ENCODE measurements at regions not wholly inside any gene's neighbourhood (a gene's known extent, or its start where the extent isn't known, plus 50 kb on each side); places are given as distances from the start of the nearest gene placed in this dataset. TPM values are rescaled to one million over a fixed set of nuclear protein-coding genes. Genes with fewer than 3 reads are reported as not detected.
"Not testable (repeated sequence)": the region's sequence is repeated elsewhere in the genome, so short reads cannot be mapped to it uniquely, and the experiment has no call there.

- peak; percentile 5 for DNase-seq (ENCODE audit: low read depth)
These were observed 69.6 kb downstream of the SERTM2 start for GRCh38 chrX:111581086-111581485.

GRCh38 chrX:111585337-111585736, 73.9 kb downstream of the SERTM2 start:
- DNase-seq (ENCODE audit: low read depth) = no peak

GRCh38 chrX:111594348-111594877, 83.0 kb downstream of the SERTM2 start:
- DNase-seq (ENCODE audit: low read depth) = not testable (repeated sequence)

- no peak for DNase-seq (ENCODE audit: low read depth)
These were observed 83.0 kb upstream of the ALG13 start for GRCh38 chrX:111597967-111598366.

GRCh38 chrX:111608724-111609123, 72.2 kb upstream of the ALG13 start:
- DNase-seq (ENCODE audit: low read depth) = no peak

GRCh38 chrX:111609206-111609605, 71.8 kb upstream of the ALG13 start:
- no peak for DNase-seq (ENCODE audit: low read depth)

GRCh38 chrX:111615227-111615626, 65.7 kb upstream of the ALG13 start:
- DNase-seq (ENCODE audit: low read depth) = no peak

- DNase-seq (ENCODE audit: low read depth) = no peak
These were observed 64.2 kb upstream of the ALG13 start for GRCh38 chrX:111616786-111617185.

GRCh38 chrX:111620084-111620483, 60.9 kb upstream of the ALG13 start:
- DNase-seq (ENCODE audit: low read depth) = peak; percentile 3

GRCh38 chrX:111624169-111624568, 56.8 kb upstream of the ALG13 start:
- DNase-seq (ENCODE audit: low read depth) = no peak

GRCh38 chrX:111627256-111627655, 53.7 kb upstream of the ALG13 start:
- DNase-seq (ENCODE audit: low read depth) = not testable (repeated sequence)

Small RNA genes in the stretch of these regions (small RNA-seq; reads per million reads assigned to genes)
- gene AL589880.1 = not detected
